CD4-positive, alpha-beta T cell treated with Interleukin-17A for 1 hour (primary cell): ENCODE measurements at regions not wholly inside any gene's neighbourhood (a gene's known extent, or its start where the extent isn't known, plus 50 kb on each side); places are given as distances from the start of the nearest gene placed in this dataset.
"Not testable (repeated sequence)": the region's sequence is repeated elsewhere in the genome, so short reads cannot be mapped to it uniquely, and the experiment has no call there.

Source experiments
- DNase-seq: peaks from one replicate; pipeline ENCODE4 v3.0.0-alpha.2; 2020

GRCh38 chr11:92024788-92025187 is 199.8 kb upstream of the FAT3 start:
- DNase-seq: no peak

DNA sequence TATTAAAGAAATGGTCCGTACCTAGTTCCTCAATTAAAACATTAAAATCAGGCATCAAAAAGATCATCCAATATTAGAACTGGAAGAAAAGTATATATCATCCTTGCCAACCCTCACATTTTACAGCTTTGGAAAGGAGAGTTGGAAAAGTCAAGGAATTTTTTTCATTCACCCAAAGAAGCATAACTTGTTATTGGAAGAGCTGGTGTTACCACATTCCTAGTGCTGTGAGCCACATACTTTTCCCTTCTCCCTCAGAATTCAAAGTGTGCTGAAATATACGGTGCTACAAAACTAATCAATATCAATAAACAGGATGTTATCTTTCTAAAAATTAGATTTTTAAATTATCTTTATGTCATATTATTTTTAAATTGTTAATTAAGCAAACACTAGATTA is 202.1 kb upstream of the FAT3 start:
- DNase-seq: no peak

DNA sequence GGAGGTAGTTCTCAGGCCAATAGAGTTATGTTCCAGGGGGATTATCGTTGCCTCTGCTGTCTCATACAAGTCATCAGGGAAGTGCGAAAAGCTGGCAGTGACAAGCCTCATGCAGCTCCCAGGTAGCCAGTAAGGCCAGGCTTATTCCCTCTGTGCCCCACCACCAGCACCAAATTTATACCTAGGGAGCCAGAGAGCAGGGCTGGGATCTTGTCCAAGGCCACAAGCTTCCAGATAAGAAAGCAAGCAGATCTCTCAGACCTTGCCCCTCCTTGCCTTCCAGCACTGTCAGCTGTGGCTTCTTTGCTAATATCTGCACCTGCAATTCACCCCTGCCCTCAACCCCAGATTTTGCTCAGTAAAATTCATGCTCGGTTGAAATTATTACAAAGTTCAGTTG is 206.3 kb upstream of the FAT3 start:
- DNase-seq: no peak

- DNase-seq: no peak
These were observed 216.4 kb upstream of the FAT3 start for GRCh38 chr11:92008249-92008648.

GRCh38 chr11:92002568-92002967 is 222.1 kb upstream of the FAT3 start:
- no peak for DNase-seq

GRCh38 chr11:91998481-91998880 is 226.1 kb upstream of the FAT3 start:
- no peak for DNase-seq

- DNase-seq: no peak
These were observed 227.4 kb upstream of the FAT3 start for GRCh38 chr11:91997226-91997625.

DNA sequence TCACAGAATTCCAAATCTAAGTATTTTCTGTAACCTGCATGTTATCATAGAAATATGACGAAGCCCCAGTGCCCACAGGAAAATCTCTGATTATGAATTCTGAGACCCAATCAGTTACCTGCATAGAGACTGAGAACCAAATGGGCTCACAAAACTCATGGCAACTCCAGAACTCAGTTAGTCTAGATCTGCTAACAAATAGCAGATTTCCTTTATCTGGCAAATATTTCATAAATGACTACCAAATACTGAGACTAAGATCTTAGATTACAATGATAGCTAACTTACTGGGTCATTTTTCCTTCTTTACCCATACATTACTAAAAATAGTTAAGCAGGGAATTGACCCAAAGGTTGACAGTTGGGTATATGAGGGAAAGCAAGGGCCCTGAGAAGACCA is 228.1 kb upstream of the FAT3 start:
- no peak for DNase-seq

GRCh38 chr11:91988443-91988842 is 236.2 kb upstream of the FAT3 start:
- DNase-seq: not testable (repeated sequence)

- no peak for DNase-seq
These were observed 238.4 kb upstream of the FAT3 start for GRCh38 chr11:91986218-91986617.

GRCh38 chr11:91984033-91984584 is 240.5 kb upstream of the FAT3 start:
- DNase-seq: no peak

DNA sequence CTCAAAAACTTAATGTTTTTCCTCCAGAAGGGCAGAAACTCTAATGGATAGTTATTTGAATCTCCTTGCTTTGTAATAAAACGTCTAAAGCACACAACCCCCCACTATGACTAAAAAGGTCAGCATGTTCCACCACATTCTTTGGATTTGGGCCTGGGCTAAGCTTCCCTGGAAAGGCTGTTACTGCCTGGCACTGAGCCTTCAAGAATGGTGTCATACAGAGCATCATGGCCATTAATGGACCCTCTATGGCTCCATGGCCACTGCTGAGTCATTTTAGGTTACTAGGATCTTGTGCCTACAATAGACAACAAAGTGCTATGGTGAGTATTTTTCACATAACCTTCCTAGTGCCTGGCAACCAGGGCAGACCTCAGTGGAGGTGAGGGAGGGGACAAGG is 242.6 kb upstream of the FAT3 start:
- DNase-seq: no peak

DNA sequence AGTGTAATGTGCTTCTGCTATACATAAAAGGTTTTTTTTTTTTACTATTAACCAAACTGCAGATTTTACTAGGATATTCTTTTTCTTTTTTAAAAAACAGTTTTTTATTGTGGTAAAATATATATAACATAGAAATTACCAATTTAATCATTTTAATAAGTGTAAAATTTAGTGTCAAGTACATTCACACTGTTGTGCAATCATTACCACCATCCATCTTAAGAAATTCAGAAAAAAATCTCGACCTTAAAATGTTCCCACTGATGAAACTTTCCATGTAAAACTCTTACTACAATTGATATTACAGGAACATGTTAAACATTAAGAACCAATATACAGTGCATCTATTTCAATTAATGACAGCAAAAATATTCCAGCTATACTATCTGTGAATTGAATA is 244.8 kb upstream of the FAT3 start:
- no peak for DNase-seq

- no peak for DNase-seq
These were observed 245.9 kb upstream of the FAT3 start for GRCh38 chr11:91978747-91979146.

DNA sequence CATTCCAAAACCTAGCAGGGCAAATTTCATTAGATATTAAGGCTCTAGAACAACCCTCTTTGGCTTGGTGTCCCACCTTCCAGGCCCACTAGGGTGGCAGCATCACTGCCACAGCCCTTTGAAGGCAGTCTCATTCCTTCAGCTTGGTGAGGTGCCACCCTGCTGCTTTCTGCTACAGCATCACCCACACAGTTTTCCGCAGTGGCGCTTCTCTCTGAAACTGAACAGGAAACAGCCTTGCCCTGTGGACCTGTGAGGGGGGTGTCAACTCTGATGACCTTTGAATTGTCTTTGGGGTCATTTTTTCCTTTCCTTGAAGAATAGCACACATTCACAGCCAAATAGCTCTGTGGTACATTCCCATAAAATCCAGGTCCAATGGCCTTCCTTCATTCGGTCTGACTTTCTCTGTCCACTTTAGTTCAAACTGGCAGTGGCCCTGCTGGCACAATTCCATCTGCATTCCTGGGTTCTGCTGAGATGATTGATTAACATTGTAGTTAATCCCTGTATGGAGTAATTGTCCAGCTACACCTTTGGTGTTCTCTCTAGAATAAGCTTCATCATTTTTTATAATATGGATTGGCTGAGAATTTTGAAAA is 251.9 kb upstream of the FAT3 start:
- DNase-seq: no peak

DNA sequence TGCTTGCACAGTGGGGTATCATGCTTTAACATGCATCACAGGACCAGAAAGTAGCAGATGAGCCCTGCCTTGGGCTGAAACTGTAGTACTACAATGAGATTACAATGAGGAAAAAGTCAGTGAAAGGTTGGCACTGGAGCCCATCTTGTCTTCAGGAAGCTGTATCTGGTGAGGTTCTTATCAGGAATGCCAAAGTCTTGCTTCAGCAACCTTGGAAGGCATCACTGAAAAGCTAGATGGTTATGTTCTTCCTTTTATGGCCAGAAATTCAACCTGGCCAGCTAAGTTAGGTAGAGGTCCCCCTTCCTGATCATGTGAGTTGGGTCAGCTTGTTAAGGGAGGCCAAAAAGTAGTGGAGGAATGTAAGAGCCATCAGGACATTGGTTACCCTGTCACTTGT is 254.0 kb upstream of the FAT3 start:
- DNase-seq: no peak

DNA sequence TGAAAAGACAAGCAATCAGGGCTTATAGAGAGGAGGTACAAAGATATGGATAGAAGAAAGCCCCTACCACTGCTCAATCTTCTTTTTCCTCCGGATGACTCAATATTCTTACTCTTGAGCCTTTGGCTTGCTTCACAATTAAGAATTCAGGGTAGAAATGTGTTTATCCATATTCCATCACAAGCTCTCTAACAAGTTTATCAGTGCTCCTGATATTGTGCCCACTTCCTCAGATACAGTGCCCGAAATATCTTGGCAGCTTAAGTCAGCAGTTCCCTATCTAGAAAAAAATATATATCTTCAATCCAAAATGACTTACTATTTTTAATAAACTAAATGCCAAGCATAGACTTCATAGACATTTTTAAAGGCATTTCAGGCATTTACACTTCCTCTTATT is 255.1 kb upstream of the FAT3 start:
- DNase-seq: no peak

DNA sequence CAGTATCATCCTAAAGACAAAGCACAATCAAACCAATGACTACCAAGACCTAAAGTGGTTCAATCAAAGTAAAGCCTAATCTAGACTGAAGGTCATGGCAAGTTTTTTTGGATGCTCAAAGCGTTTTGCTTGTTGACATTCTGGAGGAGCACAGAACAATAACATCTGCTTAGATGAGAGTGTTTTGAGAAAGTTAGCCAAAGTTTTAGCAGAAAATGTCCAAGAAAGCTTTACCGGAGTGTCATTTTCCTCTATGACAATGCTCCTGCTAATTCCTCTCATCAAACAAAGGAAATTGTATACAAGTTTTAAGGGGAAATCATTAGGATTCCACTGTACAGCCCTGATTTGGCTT is 256.9 kb upstream of the FAT3 start:
- DNase-seq: no peak

GRCh38 chr11:91967026-91967690 is 257.5 kb upstream of the FAT3 start:
- no peak for DNase-seq

DNA sequence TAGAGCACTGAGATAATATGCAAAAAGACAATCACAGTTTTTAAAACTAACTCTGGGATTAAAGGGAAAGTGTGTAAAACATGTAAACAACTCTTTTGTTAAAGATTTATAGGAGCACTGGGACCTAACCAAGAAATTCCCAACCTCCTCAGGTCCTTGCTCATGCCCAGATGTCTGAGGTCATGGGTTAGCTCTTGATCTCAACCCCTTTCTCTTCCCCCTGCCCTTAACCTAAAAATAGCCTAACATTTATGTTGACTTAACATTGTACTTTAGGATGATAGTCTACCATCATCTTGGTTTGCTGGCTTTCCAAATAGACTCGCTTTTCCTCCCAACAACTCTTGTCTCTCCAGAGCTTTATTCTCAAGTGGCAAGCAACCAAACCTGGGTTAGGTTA is 258.2 kb upstream of the FAT3 start:
- DNase-seq: no peak

GRCh38 chr11:91960770-91961169 is 263.8 kb upstream of the FAT3 start:
- DNase-seq: no peak

GRCh38 chr11:91959411-91959810 is 265.2 kb upstream of the FAT3 start:
- no peak for DNase-seq

DNA sequence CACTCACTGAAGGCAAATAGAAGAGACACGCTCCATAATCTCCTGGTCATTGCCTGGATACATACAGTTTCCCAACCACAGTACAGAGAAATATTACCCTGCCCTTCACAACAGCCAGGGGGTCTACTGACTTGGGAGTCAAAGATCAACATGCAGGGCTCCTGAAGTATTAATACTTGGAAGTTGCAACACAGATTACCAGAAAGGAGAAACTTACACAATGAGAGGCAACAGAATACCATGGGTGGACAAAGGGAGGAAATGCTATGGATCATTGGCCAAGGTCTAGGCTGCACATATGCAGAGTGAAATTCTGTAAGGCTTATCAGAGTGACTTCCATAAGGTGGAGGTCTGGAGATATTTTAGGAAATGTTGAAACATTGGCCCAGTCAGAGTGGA is 267.9 kb upstream of the FAT3 start:
- DNase-seq: no peak

DNA sequence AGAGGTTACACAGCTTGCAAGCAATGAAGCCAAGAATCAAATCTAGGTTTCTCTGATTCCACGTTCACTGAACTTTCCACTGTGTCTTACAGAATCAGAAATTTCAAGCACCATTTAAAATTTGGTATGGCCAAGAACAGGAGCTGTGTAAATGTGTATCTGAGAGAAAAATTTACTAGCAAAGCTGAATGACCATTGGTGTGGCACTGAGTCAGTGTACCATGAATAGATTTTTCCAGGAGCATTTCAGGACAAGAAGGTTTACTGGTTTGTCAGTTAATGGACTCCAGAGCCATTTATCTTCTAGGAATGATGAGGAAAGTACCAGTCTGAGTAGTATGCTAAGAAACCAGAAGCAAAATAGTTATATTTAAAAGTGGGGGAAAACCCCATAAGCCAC is 269.4 kb upstream of the FAT3 start:
- no peak for DNase-seq

DNA sequence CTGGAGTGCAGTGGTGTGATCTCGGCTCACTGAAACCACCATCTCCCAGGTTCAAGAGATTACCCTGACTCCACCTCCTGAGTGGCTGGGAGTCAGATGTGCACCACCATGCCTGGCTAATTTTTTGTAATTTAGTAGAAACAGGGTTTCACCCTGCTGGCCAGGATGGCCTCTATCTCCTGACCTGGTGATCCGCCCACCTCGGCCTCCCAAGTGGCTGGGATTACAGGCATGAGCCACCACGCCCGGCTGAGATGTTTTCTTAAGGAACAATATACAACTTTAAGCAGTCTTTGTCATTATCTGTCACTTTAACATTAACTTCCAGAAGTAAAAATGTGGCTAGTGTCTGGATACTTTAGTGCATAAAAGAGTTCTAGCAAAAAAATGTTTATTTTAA is 272.6 kb upstream of the FAT3 start:
- no peak for DNase-seq
